GM23338 (cell line): ENCODE measurements at regions not wholly inside any gene's neighbourhood (a gene's known extent, or its start where the extent isn't known, plus 50 kb on each side); places are given as distances from the start of the nearest gene placed in this dataset.

Experiments
- ATAC-seq: fragments of 200-7000 bp; cut with Tn5 transposase; 3 replicates; pipeline ENCODE4 v1.9.1; 2020
- DNase-seq: peaks from one replicate; pipeline ENCODE4 v3.0.0-alpha.2; 2015; ENCODE audit warnings: low spot score
- H2AFZ ChIP-seq: fragments of 200-600 bp; sonication (generic); 2 replicates; pipeline ENCODE4 v1.8.0; 2016; ENCODE audit warnings: antibody characterized with exemption, mild to moderate bottlenecking, moderate library complexity
- H3F3A ChIP-seq: fragments of 200-600 bp; sonication (generic); replicated peaks from 2 replicates; pipeline ENCODE4 v1.8.0; 2017; ENCODE audit warnings: antibody characterized with exemption, mixed run types, low read depth
- H3K27ac ChIP-seq: fragments of 200-600 bp; sonication (generic); 2 replicates; pipeline ENCODE4 v1.6.1; 2016; ENCODE audit warnings: low read depth
- H3K27me3 ChIP-seq: fragments of 200-600 bp; sonication (generic); 2 replicates; pipeline ENCODE4 v1.8.0; 2016; ENCODE audit warnings: mild to moderate bottlenecking, mixed run types, moderate library complexity; ENCODE audit not compliant: insufficient read depth
- H3K36me3 ChIP-seq: fragments of 200-600 bp; sonication (generic); 2 replicates; pipeline ENCODE4 v1.8.0; 2016; ENCODE audit warnings: mild to moderate bottlenecking; ENCODE audit not compliant: insufficient read depth
- H3K4me1 ChIP-seq: fragments of 200-600 bp; sonication (generic); 2 replicates; pipeline ENCODE4 v1.8.0; 2016; ENCODE audit warnings: mild to moderate bottlenecking, moderate library complexity; ENCODE audit not compliant: insufficient read depth
- H3K4me2 ChIP-seq: fragments of 200-600 bp; sonication (generic); 2 replicates; pipeline ENCODE4 v1.7.1; 2017; ENCODE audit warnings: mixed run types
- H3K4me3 ChIP-seq: fragments of 200-600 bp; sonication (generic); 2 replicates; pipeline ENCODE4 v1.6.1; 2016; ENCODE audit warnings: mixed run types
- H3K79me2 ChIP-seq: fragments of 200-600 bp; sonication (generic); replicated peaks from 2 replicates; pipeline ENCODE4 v1.8.0; 2017; ENCODE audit warnings: mild to moderate bottlenecking; ENCODE audit not compliant: insufficient read depth
- H3K9me2 ChIP-seq: fragments of 200-600 bp; sonication (generic); 2 replicates; pipeline ENCODE4 v1.8.0; 2017; ENCODE audit not compliant: insufficient read depth
- H4K20me1 ChIP-seq: fragments of 200-600 bp; sonication (generic); replicated peaks from 2 replicates; pipeline ENCODE4 v1.8.0; 2017; ENCODE audit warnings: mild to moderate bottlenecking; ENCODE audit not compliant: insufficient read depth
- H3K27ac Mint-ChIP-seq: 2 replicates; pipeline ENCODE4 v1.8.0; 2020; ENCODE audit warnings: inconsistent platforms, mild to moderate bottlenecking, moderate library complexity, mixed read lengths
- H3K27me3 Mint-ChIP-seq: 3 replicates; pipeline ENCODE4 v1.8.0; 2022; ENCODE audit warnings: low read depth, mild to moderate bottlenecking, moderate library complexity, mixed read lengths, inconsistent platforms; ENCODE audit not compliant: insufficient read depth, poor library complexity
- H3K36me3 Mint-ChIP-seq: 3 replicates; pipeline ENCODE4 v1.8.0; 2021; ENCODE audit warnings: low read depth, mild to moderate bottlenecking, inconsistent platforms, moderate library complexity, mixed read lengths
- H3K4me1 Mint-ChIP-seq: 3 replicates; pipeline ENCODE4 v1.8.0; 2020; ENCODE audit warnings: mild to moderate bottlenecking, inconsistent platforms, mixed read lengths
- H3K4me3 Mint-ChIP-seq: 3 replicates; pipeline ENCODE4 v1.8.0; 2021; ENCODE audit warnings: moderate library complexity, mild to moderate bottlenecking, inconsistent platforms, mixed read lengths
- H3K9me3 Mint-ChIP-seq: 3 replicates; pipeline ENCODE4 v1.8.0; 2020; ENCODE audit warnings: moderate library complexity, mild to moderate bottlenecking, inconsistent platforms, mixed read lengths
- JUNB ChIP-seq: IDR thresholded peaks from one replicate; pipeline ENCODE4 v1.6.1; 2016; ENCODE audit warnings: antibody characterized with exemption; ENCODE audit not compliant: unreplicated experiment
- ZNF331 ChIP-seq: fragments of 250-450 bp; sonication (Bioruptor Pico); IDR thresholded peaks from 2 replicates; pipeline ENCODE4 v1.5.0; 2020; ENCODE audit warnings: low read depth, mild to moderate bottlenecking, moderate library complexity
- TF ChIP-seq, protein P1 (sequence below): fragments of 250-450 bp; sonication (Bioruptor Pico); IDR thresholded peaks from 2 replicates; pipeline ENCODE4 v1.5.0; 2020; ENCODE audit warnings: mild to moderate bottlenecking, moderate library complexity
- TF ChIP-seq, protein P2 (sequence below): IDR thresholded peaks from 2 replicates; pipeline ENCODE4 v1.6.1; 2016; ENCODE audit warnings: antibody characterized with exemption

DNA sequence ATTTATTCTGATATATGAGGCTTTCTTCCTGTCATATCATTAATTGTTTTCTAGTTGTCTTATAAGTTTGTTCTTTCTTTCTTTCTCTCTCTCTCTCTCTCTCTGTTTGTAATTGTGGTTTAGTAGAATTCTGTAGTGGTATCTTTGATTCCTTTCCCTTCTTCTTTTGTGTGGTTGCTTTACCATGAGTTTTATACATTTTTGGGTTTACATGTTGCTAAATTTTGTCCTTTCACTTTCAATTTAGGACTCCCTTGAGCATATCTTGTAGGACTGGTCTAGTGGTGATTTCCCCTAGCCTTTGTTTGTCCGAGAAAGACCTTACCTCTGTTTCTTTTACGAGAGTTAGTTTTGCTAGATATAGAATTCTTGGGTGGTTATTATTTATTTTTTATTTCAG is 162.3 kb upstream of the CHRM3 start (continued):
- TF ChIP-seq, protein P1, sequence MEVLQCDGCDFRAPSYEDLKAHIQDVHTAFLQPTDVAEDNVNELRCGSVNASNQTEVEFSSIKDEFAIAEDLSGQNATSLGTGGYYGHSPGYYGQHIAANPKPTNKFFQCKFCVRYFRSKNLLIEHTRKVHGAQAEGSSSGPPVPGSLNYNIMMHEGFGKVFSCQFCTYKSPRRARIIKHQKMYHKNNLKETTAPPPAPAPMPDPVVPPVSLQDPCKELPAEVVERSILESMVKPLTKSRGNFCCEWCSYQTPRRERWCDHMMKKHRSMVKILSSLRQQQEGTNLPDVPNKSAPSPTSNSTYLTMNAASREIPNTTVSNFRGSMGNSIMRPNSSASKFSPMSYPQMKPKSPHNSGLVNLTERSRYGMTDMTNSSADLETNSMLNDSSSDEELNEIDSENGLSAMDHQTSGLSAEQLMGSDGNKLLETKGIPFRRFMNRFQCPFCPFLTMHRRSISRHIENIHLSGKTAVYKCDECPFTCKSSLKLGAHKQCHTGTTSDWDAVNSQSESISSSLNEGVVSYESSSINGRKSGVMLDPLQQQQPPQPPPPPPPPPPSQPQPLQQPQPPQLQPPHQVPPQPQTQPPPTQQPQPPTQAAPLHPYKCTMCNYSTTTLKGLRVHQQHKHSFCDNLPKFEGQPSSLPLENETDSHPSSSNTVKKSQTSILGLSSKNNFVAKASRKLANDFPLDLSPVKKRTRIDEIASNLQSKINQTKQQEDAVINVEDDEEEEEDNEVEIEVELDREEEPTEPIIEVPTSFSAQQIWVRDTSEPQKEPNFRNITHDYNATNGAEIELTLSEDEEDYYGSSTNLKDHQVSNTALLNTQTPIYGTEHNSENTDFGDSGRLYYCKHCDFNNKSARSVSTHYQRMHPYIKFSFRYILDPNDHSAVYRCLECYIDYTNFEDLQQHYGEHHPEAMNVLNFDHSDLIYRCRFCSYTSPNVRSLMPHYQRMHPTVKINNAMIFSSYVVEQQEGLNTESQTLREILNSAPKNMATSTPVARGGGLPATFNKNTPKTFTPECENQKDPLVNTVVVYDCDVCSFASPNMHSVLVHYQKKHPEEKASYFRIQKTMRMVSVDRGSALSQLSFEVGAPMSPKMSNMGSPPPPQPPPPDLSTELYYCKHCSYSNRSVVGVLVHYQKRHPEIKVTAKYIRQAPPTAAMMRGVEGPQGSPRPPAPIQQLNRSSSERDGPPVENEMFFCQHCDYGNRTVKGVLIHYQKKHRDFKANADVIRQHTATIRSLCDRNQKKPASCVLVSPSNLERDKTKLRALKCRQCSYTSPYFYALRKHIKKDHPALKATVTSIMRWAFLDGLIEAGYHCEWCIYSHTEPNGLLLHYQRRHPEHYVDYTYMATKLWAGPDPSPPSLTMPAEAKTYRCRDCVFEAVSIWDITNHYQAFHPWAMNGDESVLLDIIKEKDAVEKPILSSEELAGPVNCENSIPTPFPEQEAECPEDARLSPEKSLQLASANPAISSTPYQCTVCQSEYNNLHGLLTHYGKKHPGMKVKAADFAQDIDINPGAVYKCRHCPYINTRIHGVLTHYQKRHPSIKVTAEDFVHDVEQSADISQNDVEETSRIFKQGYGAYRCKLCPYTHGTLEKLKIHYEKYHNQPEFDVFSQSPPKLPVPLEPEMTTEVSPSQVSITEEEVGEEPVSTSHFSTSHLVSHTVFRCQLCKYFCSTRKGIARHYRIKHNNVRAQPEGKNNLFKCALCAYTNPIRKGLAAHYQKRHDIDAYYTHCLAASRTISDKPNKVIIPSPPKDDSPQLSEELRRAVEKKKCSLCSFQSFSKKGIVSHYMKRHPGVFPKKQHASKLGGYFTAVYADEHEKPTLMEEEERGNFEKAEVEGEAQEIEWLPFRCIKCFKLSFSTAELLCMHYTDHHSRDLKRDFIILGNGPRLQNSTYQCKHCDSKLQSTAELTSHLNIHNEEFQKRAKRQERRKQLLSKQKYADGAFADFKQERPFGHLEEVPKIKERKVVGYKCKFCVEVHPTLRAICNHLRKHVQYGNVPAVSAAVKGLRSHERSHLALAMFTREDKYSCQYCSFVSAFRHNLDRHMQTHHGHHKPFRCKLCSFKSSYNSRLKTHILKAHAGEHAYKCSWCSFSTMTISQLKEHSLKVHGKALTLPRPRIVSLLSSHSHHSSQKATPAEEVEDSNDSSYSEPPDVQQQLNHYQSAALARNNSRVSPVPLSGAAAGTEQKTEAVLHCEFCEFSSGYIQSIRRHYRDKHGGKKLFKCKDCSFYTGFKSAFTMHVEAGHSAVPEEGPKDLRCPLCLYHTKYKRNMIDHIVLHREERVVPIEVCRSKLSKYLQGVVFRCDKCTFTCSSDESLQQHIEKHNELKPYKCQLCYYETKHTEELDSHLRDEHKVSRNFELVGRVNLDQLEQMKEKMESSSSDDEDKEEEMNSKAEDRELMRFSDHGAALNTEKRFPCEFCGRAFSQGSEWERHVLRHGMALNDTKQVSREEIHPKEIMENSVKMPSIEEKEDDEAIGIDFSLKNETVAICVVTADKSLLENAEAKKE (CRISPR knock-in tag): no peak

DNA sequence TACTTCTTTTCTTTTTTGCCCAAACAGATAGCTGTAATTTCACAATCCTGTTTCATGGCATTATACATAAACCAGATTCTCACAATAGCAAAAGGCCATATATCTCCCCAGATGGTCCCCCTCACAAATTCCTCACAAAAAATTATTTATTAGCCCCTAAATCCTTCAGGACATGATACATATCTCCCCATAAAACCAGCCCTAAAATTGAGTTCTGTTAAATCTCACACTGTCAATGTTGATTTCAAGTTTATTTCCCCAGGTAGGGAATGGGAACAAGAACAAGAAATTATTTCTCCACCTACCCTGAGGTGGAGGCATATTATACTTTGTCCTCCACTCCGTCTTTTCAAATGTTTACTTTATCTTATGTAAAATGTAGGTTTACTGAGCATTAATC is 163.4 kb upstream of the CHRM3 start:
- Histone ChIP-seq H3K79me2 (no peaks in the 10 kb centered on the region), H4K20me1 (no peaks in the 10 kb centered on the region), H3K4me2 (no peak overlapping the region), H3K4me1 (no peaks in the 10 kb centered on the region), H2AFZ (no peak overlapping the region), H3K36me3 (no peaks in the 10 kb centered on the region), H3K9me2 (0 out of 2 replicates have a peak, but pooled peaks cover 3% of the 10 kb centered on the region), H3F3A (no peaks in the 10 kb centered on the region), H3K4me3 (no peak overlapping the region), H3K27ac (no peak overlapping the region), H3K27me3 (no peaks in the 10 kb centered on the region)
- Mint-ChIP-seq H3K9me3 (peaks cover 39% of the 10 kb centered on the region), H3K27me3 (peaks cover 2% of the 10 kb centered on the region), H3K27ac (no peak overlapping the region), H3K4me3 (no peak overlapping the region), H3K36me3 (peaks cover 32% of the 10 kb centered on the region), H3K4me1 (no peaks in the 10 kb centered on the region)
- no peak for ATAC-seq
- no peak for TF ChIP-seq ZNF331 (CRISPR knock-in tag)
- TF ChIP-seq, protein P2, sequence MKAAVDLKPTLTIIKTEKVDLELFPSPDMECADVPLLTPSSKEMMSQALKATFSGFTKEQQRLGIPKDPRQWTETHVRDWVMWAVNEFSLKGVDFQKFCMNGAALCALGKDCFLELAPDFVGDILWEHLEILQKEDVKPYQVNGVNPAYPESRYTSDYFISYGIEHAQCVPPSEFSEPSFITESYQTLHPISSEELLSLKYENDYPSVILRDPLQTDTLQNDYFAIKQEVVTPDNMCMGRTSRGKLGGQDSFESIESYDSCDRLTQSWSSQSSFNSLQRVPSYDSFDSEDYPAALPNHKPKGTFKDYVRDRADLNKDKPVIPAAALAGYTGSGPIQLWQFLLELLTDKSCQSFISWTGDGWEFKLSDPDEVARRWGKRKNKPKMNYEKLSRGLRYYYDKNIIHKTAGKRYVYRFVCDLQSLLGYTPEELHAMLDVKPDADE: no peak
- DNase-seq: no peak

DNA sequence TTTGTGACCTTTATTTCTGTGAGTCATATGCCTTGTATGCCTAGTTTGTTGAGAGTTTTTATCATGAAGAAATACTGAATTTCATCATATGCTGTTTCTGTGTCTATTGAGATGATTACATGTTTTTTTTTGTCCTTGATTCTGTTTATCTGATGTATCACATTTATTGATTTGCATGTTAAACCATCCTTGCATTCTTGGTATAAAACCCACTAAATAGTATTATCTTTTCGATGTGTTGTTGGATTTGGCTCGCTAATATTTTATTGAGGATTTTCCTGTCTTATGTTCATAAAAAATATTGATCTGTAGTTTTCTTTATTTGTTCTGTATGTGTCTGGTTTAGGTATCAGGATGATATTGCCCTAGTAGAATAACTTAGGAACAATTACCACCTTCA is 164.7 kb upstream of the CHRM3 start:
- Histone ChIP-seq H3K4me2 (no peak overlapping the region), H3K27me3 (no peaks in the 10 kb centered on the region), H3F3A (no peaks in the 10 kb centered on the region), H3K36me3 (no peaks in the 10 kb centered on the region), H4K20me1 (no peaks in the 10 kb centered on the region), H3K4me3 (no peak overlapping the region), H3K9me2 (no peaks in the 10 kb centered on the region), H3K27ac (no peak overlapping the region), H2AFZ (no peak overlapping the region), H3K4me1 (no peaks in the 10 kb centered on the region), H3K79me2 (no peaks in the 10 kb centered on the region)
- H3K9me3 Mint-ChIP-seq: peaks cover 39% of the 10 kb centered on the region
- no peak overlapping the region for H3K27ac Mint-ChIP-seq
- peaks cover 32% of the 10 kb centered on the region for H3K36me3 Mint-ChIP-seq
- DNase-seq: no peak
- H3K4me3 Mint-ChIP-seq: no peak overlapping the region
- ATAC-seq: no peak
- peaks cover 2% of the 10 kb centered on the region for H3K27me3 Mint-ChIP-seq
- H3K4me1 Mint-ChIP-seq: no peaks in the 10 kb centered on the region
- no peak for TF ChIP-seq JUNB
- TF ChIP-seq, protein P1 (CRISPR knock-in tag): no peak
